Stomach (tissue), 4 donors: ENCODE measurements at regions not wholly inside any gene's neighbourhood (a gene's known extent, or its start where the extent isn't known, plus 50 kb on each side); places are given as distances from the start of the nearest gene placed in this dataset.

Experiments used
- EP300 ChIP-seq: sonication (generic); formaldehyde crosslinking; IDR thresholded peaks from one replicate; pipeline ENCODE4 v1.6.1; 2017; ENCODE audit warnings: antibody characterized with exemption
- POLR2AphosphoS5 ChIP-seq, 3 donors: sonication (generic); formaldehyde crosslinking; IDR thresholded peaks; one replicate each; pipeline ENCODE4 v1.6.1; 2016; ENCODE audit warnings: antibody characterized with exemption in 3 of 3
- TF ChIP-seq, protein P1 (sequence below), 7 experiments: fragments of 450-650 bp in 4 of 7; fragments of 200-600 bp in 3 of 7; sonication (generic) in 3 of 7; IDR thresholded peaks; one replicate each; pipeline ENCODE4 v1.5.1; 2016 to 2019; ENCODE audit warnings: antibody characterized with exemption in 7 of 7, control low read depth in 2 of 7, mild to moderate bottlenecking in 1 of 7

GRCh38 chr2:34242763-34243123, 643.6 kb upstream of the FAM98A start:
- TF ChIP-seq EP300 (no peak), POLR2AphosphoS5 (IDR thresholded peaks at IDR 0.05) (peak in 2 of 3 donors; percentile 13 to 67)
- TF ChIP-seq, protein P1, sequence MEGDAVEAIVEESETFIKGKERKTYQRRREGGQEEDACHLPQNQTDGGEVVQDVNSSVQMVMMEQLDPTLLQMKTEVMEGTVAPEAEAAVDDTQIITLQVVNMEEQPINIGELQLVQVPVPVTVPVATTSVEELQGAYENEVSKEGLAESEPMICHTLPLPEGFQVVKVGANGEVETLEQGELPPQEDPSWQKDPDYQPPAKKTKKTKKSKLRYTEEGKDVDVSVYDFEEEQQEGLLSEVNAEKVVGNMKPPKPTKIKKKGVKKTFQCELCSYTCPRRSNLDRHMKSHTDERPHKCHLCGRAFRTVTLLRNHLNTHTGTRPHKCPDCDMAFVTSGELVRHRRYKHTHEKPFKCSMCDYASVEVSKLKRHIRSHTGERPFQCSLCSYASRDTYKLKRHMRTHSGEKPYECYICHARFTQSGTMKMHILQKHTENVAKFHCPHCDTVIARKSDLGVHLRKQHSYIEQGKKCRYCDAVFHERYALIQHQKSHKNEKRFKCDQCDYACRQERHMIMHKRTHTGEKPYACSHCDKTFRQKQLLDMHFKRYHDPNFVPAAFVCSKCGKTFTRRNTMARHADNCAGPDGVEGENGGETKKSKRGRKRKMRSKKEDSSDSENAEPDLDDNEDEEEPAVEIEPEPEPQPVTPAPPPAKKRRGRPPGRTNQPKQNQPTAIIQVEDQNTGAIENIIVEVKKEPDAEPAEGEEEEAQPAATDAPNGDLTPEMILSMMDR (IDR thresholded peaks at IDR 0.05), result no peak
